GM19438 (cell line): ENCODE measurements at regions not wholly inside any gene's neighbourhood (a gene's known extent, or its start where the extent isn't known, plus 50 kb on each side); places are given as distances from the start of the nearest gene placed in this dataset.
"Not testable (repeated sequence)": the region's sequence is repeated elsewhere in the genome, so short reads cannot be mapped to it uniquely, and the experiment has no call there.

Experiments
- ATAC-seq: cut with Tn5 transposase; IDR thresholded peaks from one replicate; pipeline ENCODE4 v1.9.1; 2021; ENCODE audit warnings: low read depth; ENCODE audit not compliant: unreplicated experiment

DNA sequence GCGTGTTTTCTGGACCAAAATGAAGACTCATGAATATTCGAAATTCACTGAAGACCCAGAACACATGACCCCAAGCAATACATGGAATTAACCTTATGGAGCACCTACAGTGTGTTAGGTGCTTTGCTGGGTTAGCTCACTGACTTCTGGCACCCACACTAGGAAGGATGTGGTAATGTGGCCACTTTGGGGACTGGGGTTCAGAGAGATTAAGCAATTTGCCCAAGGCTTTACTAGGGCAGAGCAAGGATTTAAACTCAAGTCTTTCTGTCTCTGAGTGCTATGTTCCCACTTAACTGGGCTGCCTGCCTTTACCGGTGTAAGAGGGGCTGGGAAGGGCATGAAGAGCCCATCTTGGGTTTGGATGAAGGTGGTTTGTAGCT lies 162.0 kb upstream of the ATP6AP2 start:
- ATAC-seq = no peak

DNA sequence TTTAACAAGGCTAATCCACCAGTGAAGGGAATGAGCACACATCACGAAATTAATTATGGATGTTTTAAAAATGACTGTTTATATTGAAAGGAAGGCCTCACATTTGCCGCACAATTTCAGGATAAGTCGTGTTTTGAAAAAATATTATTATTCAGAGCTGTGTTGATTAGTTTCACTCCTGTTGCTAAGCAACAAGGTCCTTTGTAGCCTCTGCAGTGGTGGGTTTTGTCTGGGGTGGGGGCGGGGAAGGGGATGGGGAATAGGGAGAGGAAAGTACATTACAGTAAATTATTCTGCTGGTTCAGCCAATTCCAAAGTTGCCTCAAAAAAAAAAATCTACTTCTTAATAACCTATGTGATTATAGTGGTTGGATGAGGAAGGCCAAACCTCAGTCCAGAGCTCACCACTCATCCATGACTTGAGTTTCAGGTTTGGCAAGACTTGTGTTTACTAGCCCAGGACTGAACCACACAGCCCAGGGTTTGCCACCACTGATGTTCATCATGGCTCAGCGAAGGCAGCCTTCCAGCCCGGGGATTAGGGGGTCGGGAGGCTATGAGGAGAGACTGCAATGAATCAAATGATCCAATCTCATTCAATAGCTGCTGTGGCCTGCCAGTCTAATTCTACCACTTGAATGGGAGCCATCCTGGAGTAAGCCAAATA lies 162.5 kb upstream of the ATP6AP2 start:
- no peak for ATAC-seq

DNA sequence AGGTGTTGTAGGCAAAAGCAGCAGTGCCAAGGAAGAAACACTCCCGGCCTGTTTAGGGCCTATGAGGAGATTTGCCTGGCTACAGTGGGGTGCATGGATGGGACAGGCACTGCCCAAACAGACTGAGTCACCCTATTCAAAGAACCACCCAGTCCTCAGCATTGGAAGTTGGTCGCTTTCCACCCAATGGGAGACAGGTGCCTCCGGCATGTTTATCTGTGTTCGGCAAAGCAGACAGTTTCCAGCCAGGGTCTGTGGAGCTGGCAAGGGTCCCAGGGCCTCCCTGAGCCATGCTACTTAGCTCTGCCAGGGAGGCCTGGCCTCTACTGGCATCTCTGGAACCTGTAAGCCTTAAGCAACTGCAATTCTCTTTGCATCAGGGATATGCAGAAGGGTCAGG lies 165.1 kb upstream of the ATP6AP2 start:
- no peak for ATAC-seq

DNA sequence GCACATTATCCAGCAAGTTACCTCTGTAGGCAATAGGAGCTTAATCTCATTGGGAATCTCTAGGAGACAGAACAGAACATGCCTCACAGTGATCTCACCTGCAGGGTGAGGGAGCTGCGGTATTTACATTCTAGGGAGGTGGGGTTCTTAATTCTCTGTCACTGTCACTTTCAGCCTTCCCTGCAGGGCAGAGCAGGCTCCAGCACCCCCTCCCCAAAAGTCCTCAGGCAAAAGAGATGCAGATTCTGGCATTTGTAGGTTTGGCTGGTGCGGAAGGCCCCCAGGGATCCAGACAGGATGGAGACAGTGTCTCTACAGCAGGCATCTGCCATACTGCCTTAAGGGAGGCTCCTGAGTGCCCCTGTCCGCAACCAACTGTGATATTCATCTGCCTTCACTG lies 166.4 kb upstream of the ATP6AP2 start:
- no peak for ATAC-seq

DNA sequence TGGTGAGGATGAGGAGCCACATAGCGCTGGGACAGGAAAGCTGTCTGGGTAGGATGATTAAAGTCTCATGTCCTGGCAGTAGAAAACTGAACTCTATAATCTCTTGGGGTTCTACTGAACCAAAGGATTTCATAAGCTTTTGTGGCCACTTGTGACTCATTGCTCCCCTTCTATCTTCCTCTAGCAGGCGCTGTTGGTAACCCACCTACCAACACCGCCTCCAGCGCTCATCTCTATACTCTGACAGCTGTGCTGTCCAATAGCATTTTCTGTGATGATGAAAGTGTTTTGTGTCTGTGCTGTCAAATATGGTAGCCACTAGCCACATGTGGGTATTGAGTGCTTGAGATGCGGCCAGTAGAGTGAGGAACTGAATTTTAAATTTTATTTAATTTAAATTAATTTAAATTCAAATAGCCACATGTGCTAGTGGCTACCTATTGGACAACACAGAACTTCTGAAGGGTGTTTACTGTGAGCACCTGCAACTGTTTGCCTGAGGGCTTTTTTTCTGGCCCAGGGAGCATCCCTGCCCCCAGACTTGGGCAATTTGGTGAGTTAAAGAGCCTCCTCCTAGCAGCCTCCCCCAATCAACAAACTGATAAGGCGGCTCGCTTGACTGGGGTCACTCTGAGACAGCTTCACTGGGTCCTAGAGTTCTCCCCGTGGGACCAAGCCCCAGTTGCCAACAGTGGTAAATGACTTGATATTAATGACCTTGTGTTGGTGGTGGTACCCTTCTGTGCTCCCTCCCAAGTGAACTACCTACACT lies 169.2 kb upstream of the ATP6AP2 start:
- ATAC-seq = no peak

DNA sequence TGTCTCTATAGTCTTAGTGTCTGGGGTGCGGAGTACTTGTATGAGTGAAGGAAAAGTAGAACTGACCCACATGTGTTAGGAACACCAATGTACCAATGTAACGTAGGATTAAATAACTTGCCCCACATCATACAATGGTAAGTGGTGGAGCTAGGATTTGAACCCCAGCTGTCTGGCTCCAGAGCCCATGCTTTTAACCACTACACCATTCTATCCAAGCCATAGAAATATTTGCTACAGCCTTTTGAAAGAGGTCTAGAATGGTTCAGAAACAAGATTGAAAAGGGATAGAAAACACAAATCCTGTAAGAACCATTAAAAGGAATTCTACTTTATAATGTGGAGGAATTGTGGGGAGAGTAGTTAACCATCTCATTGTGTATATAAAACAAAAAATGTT lies 169.9 kb upstream of the ATP6AP2 start:
- no peak for ATAC-seq

DNA sequence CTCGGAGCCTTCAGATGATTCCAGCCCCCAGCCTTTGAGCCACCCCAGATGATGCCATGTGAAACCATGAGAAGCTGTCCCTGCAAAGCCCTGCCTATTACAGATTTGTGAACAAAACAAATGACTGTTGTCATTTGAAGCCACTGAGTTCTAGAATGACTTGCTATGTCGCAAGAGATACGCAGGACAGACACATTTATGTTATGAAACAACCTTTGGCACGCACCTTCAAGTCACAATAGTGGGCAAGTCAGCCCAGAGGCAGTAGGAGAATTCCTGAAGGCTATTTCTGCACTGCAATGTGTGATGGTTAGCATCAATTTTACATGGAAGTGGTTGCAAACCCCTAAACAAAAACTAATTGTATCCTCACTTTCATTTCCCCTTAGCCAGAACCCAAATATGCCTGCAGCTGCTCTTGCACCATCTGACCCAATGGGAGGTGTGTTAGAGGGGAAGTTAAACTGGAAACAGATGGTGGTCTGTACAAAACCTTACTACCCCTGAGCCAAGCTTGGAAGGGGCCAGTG lies 174.4 kb upstream of the ATP6AP2 start:
- no peak for ATAC-seq

DNA sequence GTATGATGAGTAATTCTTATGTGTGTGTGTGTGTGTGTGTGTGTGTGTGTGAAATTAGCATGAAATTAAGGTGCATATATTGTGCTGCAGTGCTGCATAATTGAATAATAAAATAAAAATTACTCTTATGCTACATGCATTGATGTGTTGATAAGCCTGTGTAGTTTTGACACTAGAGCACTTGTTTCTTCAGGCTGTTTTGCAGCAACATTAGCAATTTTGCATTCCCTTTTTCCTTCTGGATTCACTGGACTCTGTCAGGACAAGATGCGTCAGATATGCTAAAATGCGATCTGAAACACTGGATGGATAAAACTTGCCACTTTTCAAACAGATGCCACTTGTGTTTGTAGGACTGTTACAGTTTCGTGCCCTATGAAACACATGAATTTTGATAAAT lies 175.4 kb upstream of the ATP6AP2 start:
- no peak for ATAC-seq

DNA sequence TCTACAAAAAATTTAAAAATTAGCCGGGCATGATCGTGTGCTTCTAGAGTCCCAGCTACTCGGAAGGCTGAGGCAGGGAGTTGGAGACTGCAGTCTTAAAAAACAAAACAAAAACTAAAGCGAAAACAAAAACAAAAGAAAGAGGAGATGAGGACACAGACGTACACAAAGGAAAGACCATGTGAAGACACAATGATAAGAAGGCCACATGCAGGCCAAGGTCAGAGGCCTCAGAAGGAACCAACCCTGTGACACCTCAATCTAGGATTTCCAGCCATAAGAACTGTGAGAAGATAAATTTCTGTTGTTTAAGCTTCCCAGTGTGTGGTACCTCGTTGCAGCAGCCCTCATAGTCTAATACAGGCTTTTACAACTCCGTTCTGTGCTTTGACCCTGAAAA lies 177.0 kb upstream of the ATP6AP2 start:
- no peak for ATAC-seq

DNA sequence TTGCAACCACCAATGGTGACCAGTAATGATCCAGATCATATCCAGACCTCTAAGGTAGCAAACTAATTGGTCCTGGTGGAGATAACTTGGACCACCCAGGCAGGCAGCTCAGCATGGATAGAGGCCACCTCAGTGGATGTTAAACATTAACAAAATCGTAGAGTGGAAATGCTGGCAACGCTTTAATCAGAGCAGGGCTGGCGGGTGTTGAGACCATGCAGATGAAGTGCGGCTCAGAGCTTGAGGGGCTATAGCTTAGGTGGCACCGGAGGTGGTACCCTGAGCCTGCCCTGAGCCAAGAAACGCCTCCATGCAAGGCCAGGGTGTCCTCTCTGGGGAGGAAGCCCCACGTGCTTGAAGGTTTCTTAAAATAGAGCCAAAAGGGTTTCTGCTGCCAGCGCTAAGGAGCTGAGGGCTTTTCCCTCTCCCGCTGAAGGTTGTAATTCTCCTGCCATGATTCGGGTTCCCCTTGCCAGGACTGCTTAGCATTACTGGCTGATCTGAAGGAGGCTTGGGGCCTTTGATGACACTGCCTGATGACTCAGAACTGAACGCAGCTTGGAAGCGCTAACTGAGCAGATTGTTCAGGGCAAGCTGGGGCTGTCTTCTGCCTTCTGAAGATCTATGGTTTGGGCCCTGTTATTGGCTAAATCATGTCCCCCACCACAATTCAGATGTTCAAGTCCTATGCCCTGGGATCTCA lies 177.8 kb upstream of the ATP6AP2 start:
- no peak for ATAC-seq

DNA sequence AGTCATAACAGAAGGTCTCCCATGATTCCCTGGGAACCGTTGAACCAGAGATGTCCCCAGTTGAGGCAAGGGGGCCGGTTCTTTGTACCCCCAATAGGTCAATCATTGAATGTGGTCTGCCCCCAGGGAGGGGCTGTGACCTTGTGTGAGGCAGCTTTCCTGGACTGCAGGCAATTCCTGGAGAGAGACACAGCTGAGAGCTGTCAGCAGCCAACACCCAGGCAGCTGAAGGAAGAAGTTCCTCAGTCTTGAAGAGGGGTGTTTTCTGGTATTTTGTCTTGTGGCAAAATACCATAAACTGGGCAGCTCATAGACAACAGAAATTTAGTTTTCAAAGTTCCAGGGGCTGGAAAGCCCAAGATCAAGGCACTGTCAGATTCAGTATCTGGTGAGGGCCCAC lies 185.7 kb upstream of the ATP6AP2 start:
- no peak for ATAC-seq

DNA sequence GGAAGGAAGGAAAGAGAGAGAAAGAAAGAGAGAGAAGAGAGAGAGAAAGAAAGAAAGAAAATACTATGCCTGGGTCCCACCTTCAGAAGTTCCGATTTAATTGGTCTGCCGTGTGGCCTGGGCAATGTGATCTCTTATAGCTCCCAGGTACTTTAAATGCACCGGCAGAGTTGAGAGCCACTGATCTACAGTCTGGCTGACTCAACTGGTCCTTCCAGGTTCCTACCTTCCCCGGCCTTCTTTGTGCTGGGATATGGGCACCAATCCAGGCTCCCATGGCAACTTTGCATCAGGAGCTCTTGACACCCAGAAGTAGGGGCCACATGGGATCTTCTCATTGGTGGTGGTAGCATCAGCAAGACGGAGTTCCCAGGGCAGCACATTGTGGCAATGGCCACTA lies 186.5 kb upstream of the ATP6AP2 start:
- ATAC-seq = no peak

DNA sequence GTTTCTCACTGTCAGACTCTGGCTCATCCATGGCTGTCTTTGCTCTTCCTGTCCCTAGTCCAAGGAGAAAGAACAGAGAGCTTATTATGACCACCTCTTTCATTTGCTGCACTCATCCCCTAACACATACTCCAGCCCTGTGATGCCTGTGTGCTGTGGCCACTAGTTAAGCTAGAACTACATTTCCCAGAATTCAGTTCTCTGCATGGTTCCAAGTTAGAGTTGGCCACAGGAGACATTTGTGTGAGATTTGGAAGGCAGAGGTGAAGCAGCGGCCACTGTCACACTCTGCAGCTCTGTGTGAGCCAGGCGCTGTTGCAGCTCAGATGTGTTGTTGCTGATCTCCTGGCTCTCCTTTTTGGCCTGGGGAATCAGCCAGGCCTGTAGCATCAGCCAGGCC lies 188.2 kb upstream of the ATP6AP2 start:
- no peak for ATAC-seq

DNA sequence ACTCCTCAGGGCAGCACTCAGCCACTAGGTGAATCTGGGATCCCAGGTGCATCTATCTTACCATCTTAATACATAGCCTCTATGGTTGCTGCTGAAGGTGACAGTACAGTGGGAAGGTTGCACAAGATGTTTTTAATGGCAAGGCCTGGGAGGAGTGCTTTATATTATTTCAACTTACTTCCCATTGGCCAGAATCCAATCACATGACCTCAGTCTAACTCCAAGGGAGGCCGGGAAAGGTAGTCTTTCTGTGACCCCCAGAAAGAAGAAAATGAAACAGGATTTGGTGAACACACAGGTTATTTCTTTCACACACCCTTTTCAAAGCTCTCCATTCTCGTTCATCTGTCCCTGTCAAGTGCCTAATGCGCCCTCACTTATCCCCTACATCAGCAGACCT lies 189.1 kb upstream of the ATP6AP2 start:
- no peak for ATAC-seq

DNA sequence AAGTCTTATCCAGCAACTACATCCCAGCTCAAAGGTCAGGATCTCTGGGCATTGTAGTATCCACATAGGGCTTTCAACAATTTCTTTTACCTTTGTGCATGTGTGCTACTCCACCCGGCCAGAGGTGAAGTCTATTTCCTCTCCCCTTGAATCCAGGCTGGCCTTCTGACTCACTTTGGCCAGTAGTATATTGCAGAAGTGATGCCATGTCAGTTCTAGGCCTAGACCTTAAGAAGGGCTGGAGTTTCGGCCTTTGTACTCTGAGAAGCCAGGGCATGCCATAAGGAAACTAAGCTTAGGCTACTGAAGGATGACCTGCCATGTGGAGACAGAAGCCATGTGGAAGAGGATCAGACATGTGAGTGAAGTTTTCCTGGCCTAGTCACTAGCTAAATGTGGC lies 191.2 kb upstream of the ATP6AP2 start:
- ATAC-seq = no peak

DNA sequence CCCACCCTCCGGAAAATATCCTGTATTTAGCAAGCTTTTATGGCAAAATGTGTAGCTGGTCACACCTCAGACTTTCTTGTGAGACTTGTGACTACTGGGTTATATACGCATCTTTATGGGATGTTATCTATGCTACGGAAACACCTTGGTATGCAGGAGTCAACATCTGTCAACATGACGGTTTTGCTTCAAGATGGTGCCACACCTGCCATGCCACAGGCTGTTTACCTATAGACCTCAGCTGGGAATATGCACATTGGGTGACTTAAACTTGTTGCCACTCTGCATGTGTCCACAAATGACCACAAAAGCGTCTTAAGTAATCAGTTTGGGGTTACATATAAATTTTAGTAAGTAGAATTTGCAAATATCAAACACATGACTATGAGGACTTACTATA lies 192.3 kb upstream of the ATP6AP2 start:
- ATAC-seq = no peak

DNA sequence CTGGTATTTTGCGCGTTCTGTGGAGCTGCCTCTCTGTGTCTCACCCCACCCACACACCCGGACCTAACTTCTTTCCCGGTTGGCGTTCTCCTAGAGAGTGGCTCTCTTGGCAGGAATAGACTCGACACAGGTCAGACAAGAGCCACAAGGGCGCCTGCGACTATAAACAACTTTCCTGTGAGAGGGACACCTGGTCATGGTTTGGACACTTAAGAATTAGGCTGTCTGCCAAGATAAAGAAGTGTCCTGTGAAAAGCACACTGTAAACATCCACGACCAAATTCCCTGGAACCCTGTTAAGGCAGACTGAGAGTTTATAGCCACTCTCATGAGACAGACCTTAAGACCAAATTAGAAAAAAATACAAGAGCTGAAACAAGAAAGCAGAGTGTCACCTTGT lies 192.9 kb upstream of the ATP6AP2 start:
- not testable (repeated sequence) for ATAC-seq

DNA sequence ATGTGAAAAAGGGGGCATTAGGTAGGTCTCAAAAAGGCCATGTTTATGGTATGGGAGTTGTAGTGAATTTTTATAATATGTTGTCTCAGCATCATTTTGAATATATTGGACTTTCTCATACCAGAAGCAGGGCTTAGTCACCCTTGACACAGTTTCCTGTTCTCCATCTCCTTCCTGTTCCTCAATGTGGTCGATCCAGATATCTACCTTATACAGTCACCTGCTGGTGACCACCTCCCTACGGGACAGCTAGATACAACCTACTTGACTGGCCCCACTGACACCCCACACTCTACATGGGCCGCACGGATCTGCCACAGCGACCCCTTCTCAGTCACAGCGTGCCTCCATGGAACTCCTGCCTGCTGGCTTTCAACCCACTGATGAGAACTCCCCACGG lies 193.5 kb upstream of the ATP6AP2 start:
- not testable (repeated sequence) for ATAC-seq

DNA sequence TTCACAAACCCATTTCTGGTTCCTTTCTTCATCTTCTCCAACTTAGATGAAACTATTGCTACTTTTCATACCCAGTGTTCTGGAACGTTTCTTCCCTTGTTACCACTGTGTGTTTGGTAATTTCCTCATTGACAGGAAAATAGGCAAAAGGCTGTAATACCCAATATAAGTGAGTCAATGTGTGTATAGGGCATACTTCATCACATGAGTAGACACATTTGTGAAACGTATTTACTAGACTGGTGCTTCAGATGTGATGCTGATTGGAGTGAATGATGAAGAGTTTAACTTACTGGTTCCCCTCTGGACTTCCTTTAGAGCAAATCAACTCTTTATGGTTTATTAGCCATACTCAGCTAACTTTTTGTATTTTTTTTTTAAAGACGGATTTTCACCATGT lies 195.1 kb upstream of the ATP6AP2 start:
- no peak for ATAC-seq

DNA sequence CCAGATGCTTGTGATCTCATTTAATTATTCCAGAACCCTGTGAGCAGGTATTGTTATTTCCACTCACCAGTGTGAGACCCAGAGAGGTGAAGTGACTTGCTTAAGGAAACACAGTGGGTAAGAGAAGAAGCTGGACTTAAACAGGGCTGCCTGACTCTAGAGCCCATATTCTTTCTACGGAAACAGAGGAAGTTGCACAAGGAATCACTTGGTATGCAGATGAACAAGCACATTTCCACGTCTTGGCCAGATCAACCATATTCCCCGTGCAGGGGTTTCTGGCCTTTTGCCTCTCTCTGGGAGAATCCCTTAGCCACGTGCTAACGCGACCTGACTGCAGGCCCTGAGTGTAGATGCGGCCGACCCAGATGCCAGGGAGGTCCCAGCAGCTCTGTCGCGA lies 195.5 kb upstream of the ATP6AP2 start:
- ATAC-seq = no peak

DNA sequence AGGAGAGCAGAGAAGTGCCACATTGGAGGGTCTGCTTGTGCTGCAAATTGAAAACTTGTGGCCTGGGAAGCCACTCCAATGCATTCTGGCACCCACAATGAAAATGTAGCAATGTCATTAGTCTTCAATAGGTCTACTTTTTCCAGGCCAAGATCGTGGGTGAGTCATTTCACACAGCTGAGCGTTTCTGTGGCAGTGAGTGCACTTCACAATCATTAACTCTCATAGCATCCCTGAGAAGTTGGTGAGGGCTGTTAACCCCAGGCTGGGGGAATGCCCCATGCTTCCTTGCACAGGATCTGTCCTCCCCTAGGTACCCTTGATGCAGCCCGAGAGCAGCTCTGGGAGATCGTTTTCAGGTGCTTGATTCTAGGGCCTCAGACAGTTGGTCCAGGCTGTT lies 196.8 kb upstream of the ATP6AP2 start:
- no peak for ATAC-seq

DNA sequence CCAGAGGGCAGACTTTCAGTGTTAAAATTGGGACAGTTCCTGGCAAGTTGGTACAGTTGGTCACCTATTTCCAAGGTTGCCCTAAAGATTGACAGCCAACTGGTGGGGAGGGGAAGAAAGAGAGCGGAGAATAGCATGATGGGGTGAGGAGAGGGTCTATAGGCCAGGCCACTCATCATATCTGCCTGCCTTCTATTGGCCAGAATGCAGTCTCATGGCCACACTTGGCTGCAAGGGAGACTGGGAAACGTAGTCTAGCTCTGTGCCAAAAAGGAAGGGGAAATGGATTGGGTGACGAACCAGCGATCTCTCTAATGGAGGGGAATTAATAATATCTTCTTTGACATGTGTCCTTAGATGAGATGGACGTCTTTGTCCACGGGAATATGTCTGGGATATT lies 197.4 kb upstream of the ATP6AP2 start:
- no peak for ATAC-seq
